Endothelial cell of umbilical vein (primary cell): ENCODE measurements at regions not wholly inside any gene's neighbourhood (a gene's known extent, or its start where the extent isn't known, plus 50 kb on each side); places are given as distances from the start of the nearest gene placed in this dataset.

Experiments used
- CTCF ChIP-seq, 2 donors: IDR thresholded peaks; 1 replicate in 1 of 2; 2 replicates in 1 of 2; pipeline ENCODE4 v1.5.1; 2011; ENCODE audit warnings: low read length in 2 of 2, mild to moderate bottlenecking in 2 of 2, moderate library complexity in 2 of 2, control low read depth in 1 of 2, inconsistent platforms in 1 of 2, low read depth in 1 of 2; ENCODE audit not compliant: insufficient read depth in 1 of 2; ENCODE audit errors: extremely low read depth in 1 of 2
- EZH2 ChIP-seq: IDR thresholded peaks from 2 replicates; pipeline ENCODE4 v1.6.1; 2012; ENCODE audit warnings: borderline replicate concordance, low read depth, mild to moderate bottlenecking, moderate library complexity, low read length, inconsistent platforms; ENCODE audit not compliant: severe bottlenecking
- FOS ChIP-seq: IDR thresholded peaks from 2 replicates; pipeline ENCODE4 v1.6.1; 2011; ENCODE audit warnings: mild to moderate bottlenecking, low read length, moderate library complexity, borderline replicate concordance; ENCODE audit not compliant: insufficient read depth
- GATA2 ChIP-seq: IDR thresholded peaks from 2 replicates; pipeline ENCODE4 v1.7.0; 2011; ENCODE audit warnings: low read depth, mild to moderate bottlenecking, moderate library complexity, mixed read lengths, low read length; ENCODE audit not compliant: insufficient read length, insufficient read depth
- JUN ChIP-seq: IDR thresholded peaks from 2 replicates; pipeline ENCODE4 v1.6.1; 2011; ENCODE audit warnings: borderline replicate concordance, low read depth; ENCODE audit not compliant: insufficient read length, insufficient read depth
- MAX ChIP-seq: IDR thresholded peaks from 2 replicates; pipeline ENCODE4 v1.6.1; 2011; ENCODE audit not compliant: insufficient read depth, insufficient read length
- POLR2A ChIP-seq: IDR thresholded peaks from 2 replicates; pipeline ENCODE4 v1.6.1; 2012; ENCODE audit warnings: low read depth, mild to moderate bottlenecking, control low read depth, low read length
- POLR2AphosphoS5 ChIP-seq: IDR thresholded peaks from 2 replicates; pipeline ENCODE4 v1.6.1; 2012; ENCODE audit warnings: low read depth, mild to moderate bottlenecking, control low read depth, low read length, moderate library complexity; ENCODE audit not compliant: insufficient read depth

- no peak for TF ChIP-seq CTCF (IDR thresholded peaks at IDR 0.05; ENCODE audit: extremely low read depth in 1 of 2, insufficient read depth in 1 of 2, low read depth in 1 of 2, low read length in 2 of 2)
- no peak for TF ChIP-seq FOS
- TF ChIP-seq POLR2A, result no peak
- TF ChIP-seq POLR2AphosphoS5, result no peak
- TF ChIP-seq GATA2, result no peak
- no peak for TF ChIP-seq MAX
- no peak for TF ChIP-seq EZH2
- TF ChIP-seq JUN, result no peak
These were observed 288.9 kb upstream of the DPH6 start for GRCh38 chr15:35834866-35835265.
